SW 1271 (cell line): ENCODE measurements at regions not wholly inside any gene's neighbourhood (a gene's known extent, or its start where the extent isn't known, plus 50 kb on each side); places are given as distances from the start of the nearest gene placed in this dataset.
A peak's percentile ranks its signal among the peaks of the same experiment; 100 is the strongest.
"Not testable (repeated sequence)": the region's sequence is repeated elsewhere in the genome, so short reads cannot be mapped to it uniquely, and the experiment has no call there.

Experiments used
- DNase-seq, 2 experiments: peaks; one replicate each; lab custom pipeline; 2025; lab: John Stamatoyannopoulos, UW

GRCh38 chr18:76013057-76013456 lies 482.0 kb downstream of the ZNF516 start:
- DNase-seq: no peak

- DNase-seq: no peak
Observed at GRCh38 chr18:76005632-76006208, 489.3 kb downstream of the ZNF516 start.

GRCh38 chr18:75987913-75988312 lies 507.1 kb downstream of the ZNF516 start:
- DNase-seq: not testable (repeated sequence)

GRCh38 chr18:75984853-75985252 lies 510.2 kb downstream of the ZNF516 start:
- no peak for DNase-seq

- DNase-seq: no peak
Observed at GRCh38 chr18:75981102-75981501, 513.9 kb downstream of the ZNF516 start.

GRCh38 chr18:75977081-75977480 lies 518.0 kb downstream of the ZNF516 start:
- no peak for DNase-seq

- no peak for DNase-seq
Observed at GRCh38 chr18:75970212-75970611, 524.8 kb downstream of the ZNF516 start.

GRCh38 chr18:75966431-75966830 lies 528.6 kb downstream of the ZNF516 start:
- DNase-seq: no peak

- no peak for DNase-seq
Observed at GRCh38 chr18:75962036-75962572, 532.9 kb downstream of the ZNF516 start.

GRCh38 chr18:75960356-75960755 lies 532.9 kb upstream of the SMIM21 start:
- DNase-seq: not testable (repeated sequence)

GRCh38 chr18:75959150-75959549 lies 531.6 kb upstream of the SMIM21 start:
- no peak for DNase-seq

GRCh38 chr18:75958683-75959082 lies 531.2 kb upstream of the SMIM21 start:
- no peak for DNase-seq

- DNase-seq: no peak
Observed at GRCh38 chr18:75945265-75945933, 517.9 kb upstream of the SMIM21 start.

- no peak for DNase-seq
Observed at GRCh38 chr18:75937306-75937705, 509.8 kb upstream of the SMIM21 start.

GRCh38 chr18:75936862-75937261 lies 509.4 kb upstream of the SMIM21 start:
- DNase-seq: no peak

GRCh38 chr18:75931079-75931478 lies 503.6 kb upstream of the SMIM21 start:
- no peak for DNase-seq

GRCh38 chr18:75928706-75929105 lies 501.2 kb upstream of the SMIM21 start:
- DNase-seq: no peak

- DNase-seq: no peak
Observed at GRCh38 chr18:75927791-75928190, 500.3 kb upstream of the SMIM21 start.

- no peak for DNase-seq
Observed at GRCh38 chr18:75926811-75927210, 499.3 kb upstream of the SMIM21 start.

- DNase-seq: peak in 1 of 2 experiments; percentile 19
Observed at GRCh38 chr18:75923169-75923568, 495.7 kb upstream of the SMIM21 start.

GRCh38 chr18:75916624-75916982 lies 489.1 kb upstream of the SMIM21 start:
- no peak for DNase-seq

GRCh38 chr18:75915941-75916623 lies 488.6 kb upstream of the SMIM21 start:
- no peak for DNase-seq

GRCh38 chr18:75912829-75913228 lies 485.3 kb upstream of the SMIM21 start:
- DNase-seq: no peak
